T-cell (primary cell): ENCODE measurements at regions not wholly inside any gene's neighbourhood (a gene's known extent, or its start where the extent isn't known, plus 50 kb on each side); places are given as distances from the start of the nearest gene placed in this dataset.
"Not testable (repeated sequence)": the region's sequence is repeated elsewhere in the genome, so short reads cannot be mapped to it uniquely, and the experiment has no call there.

ENCODE experiments used
- ATAC-seq, 4 experiments: fragments of 200-7000 bp in 3 of 4; fragments of 150-1000 bp in 1 of 4; cut with Tn5 transposase; replicated peaks in 1 of 4; 1 replicate in 3 of 4; 2 replicates in 1 of 4; pipeline ENCODE4 v1.10.0; 2021; ENCODE audit warnings: moderate library complexity in 3 of 4, mild to moderate bottlenecking in 2 of 4, moderate number of reproducible peaks in 1 of 4
- CTCF ChIA-PET, 2 donors: fragments of 300-600 bp; sonication (Branson Sonifier 250); formaldehyde crosslinking; loops; one replicate each; lab custom pipeline; 2022; ENCODE audit warnings: antibody characterized with exemption in 2 of 2; lab: Charles Lee
- POLR2A ChIA-PET, 2 donors: fragments of 300-600 bp; sonication (Branson Sonifier 250); formaldehyde crosslinking; loops; one replicate each; lab custom pipeline; 2022; ENCODE audit warnings: antibody characterized with exemption in 2 of 2; lab: Charles Lee
- DNase-seq, 35 experiments: peaks; one replicate each; pipeline versions ENCODE4 v3.0.0 to v3.0.0-alpha.2; 2013 to 2023
- H3K27ac ChIP-seq: one replicate; pipeline ENCODE4 v1.5.1; 2013; ENCODE audit warnings: low read length
- H3K27me3 ChIP-seq, 2 experiments: replicated peaks in 1 of 2; 1 replicate in 1 of 2; 2 replicates in 1 of 2; pipeline versions ENCODE4 v1.6.1 to v1.7.0; 2013; ENCODE audit warnings: low read length in 1 of 2, mixed read lengths in 1 of 2; ENCODE audit not compliant: control insufficient read depth in 2 of 2, insufficient read depth in 2 of 2; ENCODE audit errors: extremely low read depth in 1 of 2
- H3K36me3 ChIP-seq, 2 donors: 1 replicate in 1 of 2; 2 replicates in 1 of 2; pipeline versions ENCODE4 v1.6.1 to v1.7.0; 2013; ENCODE audit warnings: low read length in 1 of 2; ENCODE audit not compliant: control insufficient read depth in 2 of 2, insufficient read depth in 1 of 2; ENCODE audit errors: extremely low read depth in 1 of 2
- H3K4me1 ChIP-seq, 2 experiments: 1 replicate in 1 of 2; 2 replicates in 1 of 2; pipeline versions ENCODE4 v1.6.1 to v1.7.0; 2013; ENCODE audit warnings: low read length in 2 of 2, mixed read lengths in 1 of 2; ENCODE audit not compliant: insufficient read depth in 2 of 2, control insufficient read depth in 1 of 2; ENCODE audit errors: extremely low read depth in 1 of 2
- H3K4me3 ChIP-seq, 2 donors: 1 replicate in 1 of 2; 2 replicates in 1 of 2; pipeline versions ENCODE4 v1.5.1 to v1.7.0; 2013; ENCODE audit warnings: mild to moderate bottlenecking in 2 of 2, low read length in 1 of 2, moderate library complexity in 1 of 2; ENCODE audit not compliant: control insufficient read depth in 1 of 2; ENCODE audit errors: extremely low read depth in 1 of 2
- H3K9me3 ChIP-seq: 2 replicates; pipeline ENCODE4 v1.7.0; 2013
- H3K27ac Mint-ChIP-seq, 2 donors: one replicate each; pipeline ENCODE4 v1.8.0; 2020 to 2021; ENCODE audit warnings: mild to moderate bottlenecking in 2 of 2, mixed read lengths in 2 of 2
- H3K27me3 Mint-ChIP-seq, 2 donors: one replicate each; pipeline ENCODE4 v1.8.0; 2021 to 2022; ENCODE audit warnings: mixed read lengths in 2 of 2
- H3K36me3 Mint-ChIP-seq: one replicate; pipeline ENCODE4 v1.8.0; 2021; ENCODE audit warnings: mixed read lengths
- H3K4me1 Mint-ChIP-seq, 3 donors: one replicate each; pipeline ENCODE4 v1.8.0; 2020 to 2022; ENCODE audit warnings: mixed read lengths in 3 of 3, mild to moderate bottlenecking in 1 of 3
- H3K4me3 Mint-ChIP-seq, 3 donors: one replicate each; pipeline ENCODE4 v1.8.0; 2020 to 2022; ENCODE audit warnings: mild to moderate bottlenecking in 3 of 3, mixed read lengths in 3 of 3, moderate library complexity in 3 of 3
- H3K9me3 Mint-ChIP-seq, 3 donors: one replicate each; pipeline ENCODE4 v1.8.0; 2020 to 2022; ENCODE audit warnings: mixed read lengths in 3 of 3
- WGBS: methylation state at CpG from one replicate; pipeline ENCODE4 v1.1.5; 2013; ENCODE audit warnings: missing lambda C conversion rate; ENCODE audit not compliant: insufficient coverage; 5-methylcytosine and 5-hydroxymethylcytosine counted together

DNA sequence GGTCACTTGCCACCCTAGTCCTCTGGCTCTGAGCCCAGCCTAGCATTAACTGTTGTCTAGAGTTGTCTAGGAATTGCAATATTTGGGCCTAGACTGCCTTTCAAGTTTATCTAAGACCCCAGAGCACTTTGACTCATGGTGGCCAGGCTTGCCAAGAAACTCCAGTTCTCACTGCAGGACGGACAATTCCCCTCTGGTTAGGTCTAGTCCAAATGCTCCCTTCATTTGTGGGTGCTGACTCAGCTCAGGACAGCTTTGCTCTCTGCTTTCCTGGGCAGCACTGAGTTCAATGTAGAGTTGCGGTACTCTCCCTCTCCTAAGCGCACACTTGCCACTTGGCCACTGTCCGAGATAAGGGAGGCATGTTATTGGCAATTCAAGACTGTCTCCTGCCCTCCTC, 619.4 kb downstream of the TLE1 start:
- Histone ChIP-seq H3K4me3 (no peak overlapping the region), H3K36me3 (no peaks in the 10 kb centered on the region), H3K4me1 (no peaks in the 10 kb centered on the region), H3K9me3 (no peaks in the 10 kb centered on the region), H3K27me3 (no peaks in the 10 kb centered on the region), H3K27ac (no peak overlapping the region)
- Mint-ChIP-seq H3K4me3 (no peak overlapping the region), H3K4me1 (no peaks in the 10 kb centered on the region), H3K27ac (no peak overlapping the region), H3K27me3 (no peaks in the 10 kb centered on the region), H3K9me3 (peaks cover 4 to 26% (median 6%) of the 10 kb centered on the region in 3 donors), H3K36me3 (no peaks in the 10 kb centered on the region)
- POLR2A ChIA-PET: no interaction called here
- 75% methylated on average over 1 of the region's 4 CpGs for WGBS
- no peak for DNase-seq
- CTCF ChIA-PET: no interaction called here
- no peak for ATAC-seq

- Histone ChIP-seq H3K27me3 (no peaks in the 10 kb centered on the region), H3K4me1 (no peaks in the 10 kb centered on the region), H3K4me3 (no peak overlapping the region), H3K27ac (no peak overlapping the region), H3K9me3 (no peaks in the 10 kb centered on the region), H3K36me3 (no peaks in the 10 kb centered on the region)
- ChIA-PET CTCF (no interaction called here), POLR2A (no interaction called here)
- DNase-seq: no peak
- 88% methylated on average over 2 of the region's 3 CpGs for WGBS
- no peak for ATAC-seq
- H3K4me3 Mint-ChIP-seq: no peak overlapping the region
- no peaks in the 10 kb centered on the region for H3K36me3 Mint-ChIP-seq
- H3K27me3 Mint-ChIP-seq: no peaks in the 10 kb centered on the region
- H3K4me1 Mint-ChIP-seq: no peaks in the 10 kb centered on the region
- H3K9me3 Mint-ChIP-seq: peaks cover 4 to 29% (median 8%) of the 10 kb centered on the region in 3 donors
- H3K27ac Mint-ChIP-seq: no peak overlapping the region
Measured at GRCh38 chr9:81069038-81069795, 620.1 kb downstream of the TLE1 start.

DNA sequence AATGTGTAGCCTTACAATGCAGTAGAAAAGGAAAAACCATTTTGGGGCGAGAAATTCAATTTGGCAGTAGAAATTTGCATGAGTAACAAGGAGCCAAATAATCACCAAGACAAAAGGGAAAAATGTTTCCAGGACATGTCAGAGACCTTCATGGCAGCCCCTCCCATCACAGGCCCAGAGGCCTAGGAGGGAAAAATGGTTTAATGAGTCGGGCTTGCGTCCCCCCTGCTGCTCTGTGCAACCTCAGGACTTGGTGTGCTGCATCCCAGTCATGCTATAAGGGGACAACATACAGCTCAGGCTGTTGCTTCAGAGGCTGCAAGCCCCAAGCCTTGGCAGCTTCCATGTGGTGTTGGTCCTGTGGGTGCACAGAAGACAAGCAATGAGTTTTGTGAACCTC, 626.4 kb downstream of the TLE1 start:
- H3K36me3 Mint-ChIP-seq, H3K4me3 ChIP-seq, H3K27ac ChIP-seq, H3K9me3 ChIP-seq, ATAC-seq, CTCF ChIA-PET, H3K27me3 Mint-ChIP-seq, H3K4me1 Mint-ChIP-seq, H3K27me3 ChIP-seq, H3K36me3 ChIP-seq, H3K27ac Mint-ChIP-seq, H3K4me1 ChIP-seq, H3K4me3 Mint-ChIP-seq, DNase-seq, POLR2A ChIA-PET: not testable (repeated sequence)
- WGBS: 90% methylated on average over 2 of the region's 3 CpGs
- peaks cover 6 to 49% (median 25%) of the 10 kb centered on the region in 3 donors for H3K9me3 Mint-ChIP-seq

- H3K4me1 Mint-ChIP-seq: no peaks in the 10 kb centered on the region
- CTCF ChIA-PET: no interaction called here
Measured at GRCh38 chr9:81058782-81059181, 630.6 kb downstream of the TLE1 start.

DNA sequence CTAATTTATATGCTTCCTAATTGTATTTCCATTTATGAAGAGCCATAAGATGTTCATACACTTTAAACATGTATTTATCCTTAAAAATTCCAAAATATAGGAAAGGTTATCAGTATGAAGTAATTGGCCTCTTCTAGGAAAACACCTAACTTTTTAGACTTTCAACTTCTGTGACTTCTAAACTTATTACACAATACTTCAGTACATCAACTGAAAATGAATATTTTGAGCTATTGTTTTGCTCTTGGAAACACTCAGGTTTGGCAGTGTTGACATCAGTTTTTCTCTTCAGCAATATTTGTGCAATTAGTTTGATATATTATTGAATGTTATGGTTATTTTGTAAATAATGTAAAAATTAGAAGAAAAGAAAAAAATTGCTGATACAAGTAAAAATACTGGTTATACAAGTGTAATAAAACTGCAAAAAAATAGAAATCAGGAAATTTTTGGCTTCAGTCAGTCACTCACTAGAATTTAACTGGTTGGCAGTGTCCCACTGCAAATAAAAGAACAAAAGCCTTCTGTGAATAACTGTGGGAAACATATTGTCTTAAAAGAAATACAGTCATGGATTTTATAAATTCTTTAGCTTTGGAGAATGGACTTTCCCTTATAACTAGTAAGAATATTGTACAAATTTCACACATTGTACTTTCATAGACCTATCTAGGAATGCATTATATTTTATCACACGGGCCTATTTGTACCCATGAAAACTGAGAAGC, 635.9 kb downstream of the TLE1 start:
- ATAC-seq: no peak
- ChIA-PET CTCF (interaction anchor here in 1 of 2 donors (0.8 kb wide), 1 partner anchor 8 kb away, joined by 3 read pairs; no protein-coding TSS in a partner anchor), POLR2A (no interaction called here)

More at GRCh38 chr9:81058782-81059181, 630.6 kb downstream of the TLE1 start:
- peaks cover 6 to 28% (median 22%) of the 10 kb centered on the region in 3 donors for H3K9me3 Mint-ChIP-seq
- POLR2A ChIA-PET: no interaction called here
- H3K27me3 ChIP-seq: no peaks in the 10 kb centered on the region
- H3K4me3 ChIP-seq: no peak overlapping the region
- no peaks in the 10 kb centered on the region for H3K4me1 ChIP-seq
- no peak overlapping the region for H3K4me3 Mint-ChIP-seq
- DNase-seq (no peak), ATAC-seq (no peak)
- no peak overlapping the region for H3K27ac ChIP-seq
- no peaks in the 10 kb centered on the region for H3K9me3 ChIP-seq
- no peak overlapping the region for H3K27ac Mint-ChIP-seq
- no peaks in the 10 kb centered on the region for H3K36me3 Mint-ChIP-seq
- no peaks in the 10 kb centered on the region for H3K27me3 Mint-ChIP-seq
- no peaks in the 10 kb centered on the region for H3K36me3 ChIP-seq
- WGBS: no CpG with 5 or more reads among the region's 2 CpGs

GRCh38 chr9:81052846-81053245, 636.5 kb downstream of the TLE1 start:
- ATAC-seq (no peak), DNase-seq (no peak)
- WGBS: 100% methylated on average over 1 of the region's 1 CpG
- H3K36me3 ChIP-seq: no peaks in the 10 kb centered on the region
- no peak overlapping the region for H3K27ac ChIP-seq
- H3K4me3 ChIP-seq: no peak overlapping the region
- H3K4me1 ChIP-seq: no peaks in the 10 kb centered on the region
- Mint-ChIP-seq H3K27ac (no peak overlapping the region), H3K9me3 (peaks cover 3 to 11% (median 4%) of the 10 kb centered on the region in 3 donors), H3K27me3 (no peaks in the 10 kb centered on the region), H3K36me3 (no peaks in the 10 kb centered on the region), H3K4me3 (no peak overlapping the region), H3K4me1 (no peaks in the 10 kb centered on the region)
- POLR2A ChIA-PET: no interaction called here
- CTCF ChIA-PET: no interaction called here
- no peaks in the 10 kb centered on the region for H3K9me3 ChIP-seq
- H3K27me3 ChIP-seq: no peaks in the 10 kb centered on the region

More for the DNA sequence above, 635.9 kb downstream of the TLE1 start:
- Histone ChIP-seq H3K36me3 (no peaks in the 10 kb centered on the region), H3K27me3 (no peaks in the 10 kb centered on the region), H3K4me3 (no peak overlapping the region), H3K27ac (no peak overlapping the region), H3K4me1 (no peaks in the 10 kb centered on the region), H3K9me3 (no peaks in the 10 kb centered on the region)
- DNase-seq: no peak
- H3K4me3 Mint-ChIP-seq: no peak overlapping the region
- H3K27ac Mint-ChIP-seq: no peak overlapping the region
- H3K4me1 Mint-ChIP-seq: no peaks in the 10 kb centered on the region
- H3K36me3 Mint-ChIP-seq: no peaks in the 10 kb centered on the region
- peaks cover 3 to 11% (median 4%) of the 10 kb centered on the region in 3 donors for H3K9me3 Mint-ChIP-seq
- no peaks in the 10 kb centered on the region for H3K27me3 Mint-ChIP-seq
- WGBS: no CpG with 5 or more reads among the region's 1 CpG
